ENCODE measurements at regions not wholly inside any gene's neighbourhood (a gene's known extent, or its start where the extent isn't known, plus 50 kb on each side); places are given as distances from the start of the nearest gene placed in this dataset.

- TF ChIP-seq CHD7 (IDR thresholded peaks at IDR 0.05; ENCODE audit: insufficient replicate concordance, low read length), result no peak
- TF ChIP-seq CEBPB (IDR thresholded peaks at IDR 0.05; ENCODE audit: low read depth, low read length), result no peak
- TF ChIP-seq SP2 (IDR thresholded peaks at IDR 0.05; ENCODE audit: low read length), result no peak
- TF ChIP-seq E2F6 (IDR thresholded peaks at IDR 0.05), result no peak
- no peak for TF ChIP-seq MAFK (IDR thresholded peaks at IDR 0.05; ENCODE audit: low read depth, low read length)
- no peak for TF ChIP-seq CBX5 (IDR thresholded peaks at IDR 0.05; ENCODE audit: low read depth, low read length)
These were observed 121.3 kb upstream of the PHACTR1 start (continued) for GRCh38 chr6:12595161-12595811.

All from H1 (cell line).